ENCODE measurements at regions not wholly inside any gene's neighbourhood (a gene's known extent, or its start where the extent isn't known, plus 50 kb on each side); places are given as distances from the start of the nearest gene placed in this dataset.

DNA sequence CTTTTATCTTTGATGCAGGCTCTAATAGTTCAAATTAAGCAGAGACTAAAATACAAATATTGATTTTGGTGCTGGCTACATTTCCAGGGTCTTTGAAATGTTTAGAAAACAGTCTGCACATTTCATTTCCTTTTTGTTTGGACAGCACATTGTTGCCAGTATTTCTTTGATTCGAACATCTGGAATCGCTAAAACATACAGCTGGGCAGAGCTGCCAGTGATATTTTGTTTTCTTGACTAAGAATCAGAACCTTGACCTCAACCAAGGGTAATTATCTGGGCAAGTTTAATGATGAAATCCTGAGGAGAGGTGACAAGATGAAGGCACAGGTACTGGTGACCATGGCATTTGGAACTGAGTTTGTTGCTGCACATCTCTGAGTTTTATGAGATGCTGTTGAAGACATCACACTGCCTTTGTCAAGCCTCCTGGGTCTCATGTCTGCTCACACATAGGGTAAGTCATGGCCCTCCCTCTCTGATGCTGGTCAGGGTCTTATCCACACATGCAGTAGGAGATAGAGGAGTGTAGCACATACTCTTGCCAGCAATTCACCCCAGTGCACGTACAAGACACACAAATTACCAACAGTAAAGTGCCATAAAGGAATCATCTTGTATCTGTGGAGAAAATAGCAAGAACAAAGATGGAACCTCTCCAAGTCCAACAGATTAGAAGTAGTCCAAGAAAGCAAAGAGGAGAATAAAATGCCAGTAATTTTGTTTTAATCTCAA lies 391.9 kb downstream of the RND3 start:
- TF ChIP-seq EZH2 (IDR thresholded peaks at IDR 0.05; ENCODE audit: low read depth) (no peak), CTCF (conservative IDR thresholded peaks at IDR 0.05) (no peak)

Data from PC-9 (cell line).